Neural progenitor cell (in vitro differentiated cells): ENCODE measurements at regions not wholly inside any gene's neighbourhood (a gene's known extent, or its start where the extent isn't known, plus 50 kb on each side); places are given as distances from the start of the nearest gene placed in this dataset.

ENCODE experiments used
- DNase-seq: peaks from one replicate; pipeline ENCODE4 v3.0.0-alpha.2; 2016; ENCODE audit warnings: low spot score
- H2AFZ ChIP-seq: fragments of 200-600 bp; sonication (generic); replicated peaks from 2 replicates; pipeline ENCODE4 v1.6.1; 2016; ENCODE audit warnings: antibody characterized with exemption
- H3F3A ChIP-seq: fragments of 200-600 bp; sonication (generic); 2 replicates; pipeline ENCODE4 v1.6.1; 2016; ENCODE audit warnings: antibody characterized with exemption, low read depth
- H3K27ac ChIP-seq: fragments of 200-600 bp; sonication (generic); 2 replicates; pipeline ENCODE4 v1.5.1; 2016; ENCODE audit warnings: mild to moderate bottlenecking
- H3K27me3 ChIP-seq: fragments of 200-600 bp; sonication (generic); 2 replicates; pipeline ENCODE4 v1.6.1; 2016; ENCODE audit warnings: mild to moderate bottlenecking, moderate library complexity
- H3K36me3 ChIP-seq: fragments of 200-600 bp; sonication (generic); 2 replicates; pipeline ENCODE4 v1.5.1; 2016
- H3K4me1 ChIP-seq: fragments of 200-600 bp; sonication (generic); 2 replicates; pipeline ENCODE4 v1.6.1; 2016; ENCODE audit warnings: mixed run types
- H3K4me2 ChIP-seq: fragments of 200-600 bp; sonication (generic); 2 replicates; pipeline ENCODE4 v1.6.1; 2016
- H3K4me3 ChIP-seq: fragments of 200-600 bp; sonication (generic); 2 replicates; pipeline ENCODE4 v1.5.1; 2016
- H3K79me2 ChIP-seq: fragments of 200-600 bp; sonication (generic); 2 replicates; pipeline ENCODE4 v1.6.1; 2016; ENCODE audit warnings: low read depth
- H3K9ac ChIP-seq: fragments of 200-600 bp; sonication (generic); 2 replicates; pipeline ENCODE4 v1.6.1; 2016
- H3K9me3 ChIP-seq: fragments of 200-600 bp; sonication (generic); 2 replicates; pipeline ENCODE4 v1.5.1; 2016; ENCODE audit warnings: low read depth
- H4K20me1 ChIP-seq: fragments of 200-600 bp; sonication (generic); 2 replicates; pipeline ENCODE4 v1.6.1; 2016; ENCODE audit warnings: low read depth
- H3K27ac Mint-ChIP-seq: 3 replicates; pipeline ENCODE4 v1.8.0; 2021; ENCODE audit warnings: mixed read lengths
- H3K27me3 Mint-ChIP-seq: 2 replicates; pipeline ENCODE4 v1.8.0; 2022; ENCODE audit warnings: low read depth, mild to moderate bottlenecking, inconsistent platforms, moderate library complexity, mixed read lengths; ENCODE audit not compliant: insufficient read depth
- H3K36me3 Mint-ChIP-seq: 3 replicates; pipeline ENCODE4 v1.8.0; 2021; ENCODE audit warnings: mixed read lengths
- H3K4me1 Mint-ChIP-seq: 3 replicates; pipeline ENCODE4 v1.8.0; 2021; ENCODE audit warnings: mixed read lengths
- H3K4me3 Mint-ChIP-seq: 3 replicates; pipeline ENCODE4 v1.8.0; 2021; ENCODE audit warnings: mild to moderate bottlenecking, moderate library complexity, mixed read lengths
- H3K9me3 Mint-ChIP-seq: 3 replicates; pipeline ENCODE4 v1.8.0; 2020; ENCODE audit warnings: mixed read lengths
- CTCF ChIP-seq: fragments of 200-600 bp; sonication (generic); IDR thresholded peaks from 2 replicates; pipeline ENCODE4 v1.5.1; 2017; ENCODE audit warnings: antibody characterized with exemption, mild to moderate bottlenecking
- EZH2 ChIP-seq: fragments of 200-600 bp; sonication (generic); IDR thresholded peaks from 2 replicates; pipeline ENCODE4 v1.6.1; 2017; ENCODE audit warnings: antibody characterized with exemption, mild to moderate bottlenecking, moderate library complexity
- EZH2phosphoT487 ChIP-seq: fragments of 200-600 bp; sonication (generic); IDR thresholded peaks from 2 replicates; pipeline ENCODE4 v1.6.1; 2017; ENCODE audit warnings: antibody characterized with exemption

GRCh38 chr20:7822772-7823171 lies 117.5 kb downstream of the HAO1 start:
- Mint-ChIP-seq H3K36me3 (no peaks in the 10 kb centered on the region), H3K4me3 (no peak overlapping the region), H3K27ac (no peak overlapping the region), H3K4me1 (no peaks in the 10 kb centered on the region), H3K9me3 (no peaks in the 10 kb centered on the region), H3K27me3 (no peaks in the 10 kb centered on the region)
- Histone ChIP-seq H3K4me1 (no peaks in the 10 kb centered on the region), H4K20me1 (no peaks in the 10 kb centered on the region), H3K4me3 (no peak overlapping the region), H3K79me2 (no peaks in the 10 kb centered on the region), H3K36me3 (no peaks in the 10 kb centered on the region), H3K9me3 (no peaks in the 10 kb centered on the region), H3K27me3 (no peaks in the 10 kb centered on the region), H2AFZ (no peak overlapping the region), H3K4me2 (no peak overlapping the region), H3F3A (no peaks in the 10 kb centered on the region), H3K9ac (no peak overlapping the region), H3K27ac (no peak overlapping the region)
- DNase-seq = no peak
- no peak for TF ChIP-seq CTCF
- TF ChIP-seq EZH2 = no peak
- no peak for TF ChIP-seq EZH2phosphoT487

GRCh38 chr20:7828437-7828836 lies 111.8 kb downstream of the HAO1 start:
- no peaks in the 10 kb centered on the region for H3K4me1 Mint-ChIP-seq
- H3K4me3 ChIP-seq = no peak overlapping the region
- no peak for DNase-seq
- H3K9me3 Mint-ChIP-seq = peaks cover 2% of the 10 kb centered on the region
- no peaks in the 10 kb centered on the region for H3K36me3 ChIP-seq
- no peaks in the 10 kb centered on the region for H3F3A ChIP-seq
- no peak overlapping the region for H3K9ac ChIP-seq
- no peaks in the 10 kb centered on the region for H3K9me3 ChIP-seq
- H3K36me3 Mint-ChIP-seq = no peaks in the 10 kb centered on the region
- no peak overlapping the region for H3K27ac ChIP-seq
- H3K4me1 ChIP-seq = no peaks in the 10 kb centered on the region
- no peak overlapping the region for H3K27ac Mint-ChIP-seq
- H4K20me1 ChIP-seq = no peaks in the 10 kb centered on the region
- TF ChIP-seq EZH2phosphoT487 (no peak), CTCF (no peak), EZH2 (no peak)
- no peaks in the 10 kb centered on the region for H3K79me2 ChIP-seq
- H2AFZ ChIP-seq = no peak overlapping the region
- no peak overlapping the region for H3K4me3 Mint-ChIP-seq
- H3K27me3 Mint-ChIP-seq = no peaks in the 10 kb centered on the region
- H3K27me3 ChIP-seq = no peaks in the 10 kb centered on the region
- no peak overlapping the region for H3K4me2 ChIP-seq

- H3K9me3 Mint-ChIP-seq = peaks cover 3% of the 10 kb centered on the region
- H3K4me2 ChIP-seq = no peak overlapping the region
These were observed 111.2 kb downstream of the HAO1 start for GRCh38 chr20:7829031-7829430.

More at GRCh38 chr20:7829031-7829430, 111.2 kb downstream of the HAO1 start:
- no peak for TF ChIP-seq EZH2phosphoT487
- no peak for TF ChIP-seq CTCF
- no peak for TF ChIP-seq EZH2
- no peak overlapping the region for H3K27ac ChIP-seq
- no peaks in the 10 kb centered on the region for H3K36me3 ChIP-seq
- H3K27ac Mint-ChIP-seq = no peak overlapping the region
- H3K9ac ChIP-seq = no peak overlapping the region
- H3K9me3 ChIP-seq = no peaks in the 10 kb centered on the region
- H3K4me1 ChIP-seq = no peaks in the 10 kb centered on the region
- no peaks in the 10 kb centered on the region for H3K4me1 Mint-ChIP-seq
- no peak overlapping the region for H3K4me3 ChIP-seq
- H3K36me3 Mint-ChIP-seq = no peaks in the 10 kb centered on the region
- H3K27me3 Mint-ChIP-seq = no peaks in the 10 kb centered on the region
- no peak overlapping the region for H2AFZ ChIP-seq
- no peak for DNase-seq
- H3K4me3 Mint-ChIP-seq = no peak overlapping the region
- no peaks in the 10 kb centered on the region for H3K79me2 ChIP-seq
- H3F3A ChIP-seq = no peaks in the 10 kb centered on the region
- no peaks in the 10 kb centered on the region for H4K20me1 ChIP-seq
- no peaks in the 10 kb centered on the region for H3K27me3 ChIP-seq
